AG04449 (cell line): ENCODE measurements at regions not wholly inside any gene's neighbourhood (a gene's known extent, or its start where the extent isn't known, plus 50 kb on each side); places are given as distances from the start of the nearest gene placed in this dataset.

ENCODE experiments used
- CTCF ChIA-PET: fragments of 350-600 bp; formaldehyde crosslinking; extraction: SDS; loops from one replicate; lab custom pipeline; 2021; ENCODE audit warnings: antibody characterized with exemption; lab: Yijun Ruan, JAX
- POLR2A ChIA-PET: fragments of 400-600, 350-600 bp; formaldehyde crosslinking; extraction: SDS; loops from one replicate; lab custom pipeline; 2020; ENCODE audit warnings: antibody characterized with exemption, inconsistent platforms; lab: Yijun Ruan, JAX
- DNase-seq: peaks from one replicate; pipeline ENCODE4 v3.0.0-alpha.2; 2010; ENCODE audit warnings: low read depth, low spot score
- H3K4me3 ChIP-seq: 2 replicates; pipeline ENCODE4 v1.5.1; 2011; ENCODE audit warnings: low read depth, mild to moderate bottlenecking, control low read depth, low read length
- CTCF ChIP-seq: IDR thresholded peaks from one replicate; pipeline ENCODE4 v1.5.1; 2011; ENCODE audit warnings: mild to moderate bottlenecking, moderate library complexity, low read length, control low read depth, inconsistent platforms; ENCODE audit not compliant: insufficient read depth; ENCODE audit errors: missing control alignments

- ChIA-PET POLR2A (no interaction called here), CTCF (no interaction called here)
- H3K4me3 ChIP-seq = no peak overlapping the region
- no peak for TF ChIP-seq CTCF
- no peak for DNase-seq
Measured at GRCh38 chr11:111021131-111021530, 224.4 kb upstream of the POU2AF2 start.

DNA sequence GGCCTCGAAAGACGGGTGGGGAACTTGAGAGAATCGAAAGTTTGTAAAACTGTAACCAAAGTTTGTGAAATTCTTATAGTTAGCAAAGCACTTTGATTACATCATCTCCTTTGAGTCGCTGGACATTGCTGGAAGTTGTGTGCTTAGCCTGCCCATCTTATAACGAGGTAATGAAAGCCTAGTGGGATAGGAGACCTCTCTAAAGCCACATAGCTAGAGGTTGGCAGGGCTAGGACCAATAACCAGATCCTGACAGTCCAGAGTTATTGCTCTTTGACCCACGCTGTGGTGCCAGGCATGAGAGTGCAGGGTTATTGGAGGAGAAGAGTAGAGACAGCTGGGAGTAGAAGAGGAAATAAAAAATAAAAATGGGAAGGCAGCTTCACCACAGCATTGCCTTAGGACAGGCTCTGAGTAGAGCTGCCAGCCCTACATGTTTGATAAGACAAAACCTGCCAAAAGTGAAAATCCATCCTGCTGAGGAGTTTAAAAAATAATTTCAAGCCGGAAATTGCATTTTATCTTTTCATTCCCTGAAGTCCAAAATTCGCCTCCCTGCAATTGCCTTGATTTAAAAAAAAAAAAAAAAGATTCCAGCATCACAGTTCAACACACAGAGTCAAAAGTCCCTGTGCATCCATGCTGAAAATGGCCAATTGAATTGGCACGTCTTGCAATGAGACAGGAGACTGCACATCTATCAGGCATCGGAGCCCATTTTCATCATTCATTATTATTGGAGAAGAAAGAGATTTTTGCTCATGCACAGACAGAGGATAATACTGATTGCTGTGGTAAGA, 225.5 kb upstream of the POU2AF2 start:
- H3K4me3 ChIP-seq = no peak overlapping the region
- ChIA-PET POLR2A (no interaction called here), CTCF (interaction anchor here (0.8 kb wide), 1 partner anchor 210 kb away, joined by 3 read pairs; no protein-coding TSS in a partner anchor)
- no peak for DNase-seq
- TF ChIP-seq CTCF = no peak

DNA sequence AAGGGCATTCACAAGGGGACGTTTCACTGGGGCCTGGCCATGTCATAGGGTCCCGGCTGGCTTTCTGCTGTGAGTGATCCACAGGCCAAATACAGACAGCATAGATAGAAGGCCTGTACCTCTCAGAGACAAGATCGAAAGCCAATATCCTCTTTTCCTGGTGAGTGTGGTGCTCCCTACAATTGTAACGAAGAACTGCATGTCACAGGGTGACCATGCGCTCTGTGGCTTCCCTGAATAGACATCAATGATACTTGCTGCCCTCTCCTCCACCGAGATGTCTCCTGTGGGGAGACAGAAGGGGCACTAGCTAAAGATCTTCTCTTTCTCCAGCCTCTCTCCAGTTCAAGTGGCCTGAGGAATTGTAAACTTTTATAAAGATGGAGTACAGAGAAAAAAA, 226.1 kb upstream of the POU2AF2 start:
- ChIA-PET POLR2A (no interaction called here), CTCF (no interaction called here)
- DNase-seq = no peak
- no peak for TF ChIP-seq CTCF
- no peak overlapping the region for H3K4me3 ChIP-seq

- TF ChIP-seq CTCF = no peak
- no peak for DNase-seq
- no peak overlapping the region for H3K4me3 ChIP-seq
- ChIA-PET POLR2A (no interaction called here), CTCF (no interaction called here)
Measured at GRCh38 chr11:111018566-111018965, 227.0 kb upstream of the POU2AF2 start.

GRCh38 chr11:111012491-111012890, 233.0 kb upstream of the POU2AF2 start:
- POLR2A ChIA-PET = no interaction called here
- CTCF ChIA-PET = no interaction called here
- no peak overlapping the region for H3K4me3 ChIP-seq
- DNase-seq = no peak
- no peak for TF ChIP-seq CTCF

GRCh38 chr11:111011275-111011594, 234.3 kb upstream of the POU2AF2 start:
- ChIA-PET CTCF (no interaction called here), POLR2A (no interaction called here)
- no peak for TF ChIP-seq CTCF
- no peak for DNase-seq
- H3K4me3 ChIP-seq = no peak overlapping the region
